HG03064 (cell line): ENCODE measurements at regions not wholly inside any gene's neighbourhood (a gene's known extent, or its start where the extent isn't known, plus 50 kb on each side); places are given as distances from the start of the nearest gene placed in this dataset.

Source experiments
- ATAC-seq: cut with Tn5 transposase; IDR thresholded peaks from one replicate; pipeline ENCODE4 v1.9.1; 2021; ENCODE audit warnings: low read depth; ENCODE audit not compliant: unreplicated experiment

- ATAC-seq, result no peak
Observed at GRCh38 chr13:34087791-34088190, 269.8 kb downstream of the RFC3 start.

- no peak for ATAC-seq
Observed at GRCh38 chr13:34103854-34104253, 285.9 kb downstream of the RFC3 start.

- ATAC-seq, result no peak
Observed at GRCh38 chr13:34104853-34105252, 286.9 kb downstream of the RFC3 start.

GRCh38 chr13:34107806-34108205 is 289.9 kb downstream of the RFC3 start:
- ATAC-seq, result no peak

GRCh38 chr13:34108410-34108809 is 290.5 kb downstream of the RFC3 start:
- ATAC-seq, result no peak

GRCh38 chr13:34114581-34114980 is 296.6 kb downstream of the RFC3 start:
- ATAC-seq, result no peak

GRCh38 chr13:34116651-34117050 is 298.7 kb downstream of the RFC3 start:
- no peak for ATAC-seq

- ATAC-seq, result no peak
Observed at GRCh38 chr13:34124666-34125306, 306.8 kb downstream of the RFC3 start.

- ATAC-seq, result no peak
Observed at GRCh38 chr13:34127523-34127922, 309.6 kb downstream of the RFC3 start.

- ATAC-seq, result no peak
Observed at GRCh38 chr13:34128661-34129060, 310.7 kb downstream of the RFC3 start.

- no peak for ATAC-seq
Observed at GRCh38 chr13:34129436-34129835, 311.5 kb downstream of the RFC3 start.

GRCh38 chr13:34137200-34137599 is 319.3 kb downstream of the RFC3 start:
- ATAC-seq, result no peak

GRCh38 chr13:34139660-34140227 is 321.8 kb downstream of the RFC3 start:
- no peak for ATAC-seq

GRCh38 chr13:34143637-34144036 is 325.7 kb downstream of the RFC3 start:
- ATAC-seq, result no peak

- no peak for ATAC-seq
Observed at GRCh38 chr13:34144142-34144541, 326.2 kb downstream of the RFC3 start.

- ATAC-seq, result no peak
Observed at GRCh38 chr13:34145061-34145460, 327.1 kb downstream of the RFC3 start.

- ATAC-seq, result no peak
Observed at GRCh38 chr13:34148359-34148758, 330.4 kb downstream of the RFC3 start.

- ATAC-seq, result no peak
Observed at GRCh38 chr13:34151885-34152284, 333.9 kb downstream of the RFC3 start.

GRCh38 chr13:34152409-34152808 is 334.5 kb downstream of the RFC3 start:
- no peak for ATAC-seq

GRCh38 chr13:34152996-34153395 is 335.0 kb downstream of the RFC3 start:
- no peak for ATAC-seq

GRCh38 chr13:34153428-34154180 is 335.7 kb downstream of the RFC3 start:
- no peak for ATAC-seq
